ENCODE measurements at regions not wholly inside any gene's neighbourhood (a gene's known extent, or its start where the extent isn't known, plus 50 kb on each side); places are given as distances from the start of the nearest gene placed in this dataset.
A peak's percentile ranks its signal among the peaks of the same experiment; 100 is the strongest.

GRCh38 chr9:134234001-134234660 is 69.8 kb upstream of the RNU6ATAC start:
- DNase-seq (ENCODE audit: extremely low read depth in 1 of 4, low spot score in 3 of 4) (no peak), FAIRE-seq (no peak), ATAC-seq (peak; percentile 51)
- Histone ChIP-seq H3K9me1 (ENCODE audit: control insufficient read depth, insufficient read depth, low read length) (peaks cover 7% of the 10 kb centered on the region), H3K9ac (ENCODE audit: insufficient read depth in 1 of 2, low read depth in 2 of 2, low read length in 2 of 2) (no peak overlapping the region), H3K4me3 (no peak overlapping the region), H3K4me1 (replicated peaks in 1 of 2; ENCODE audit: control insufficient read depth in 2 of 2, insufficient read depth in 2 of 2, low read length in 2 of 2) (peaks cover 0 to 19% of the 10 kb centered on the region in 2 experiments; a peak in 2 of 5 replicates), H3K4me2 (ENCODE audit: insufficient read depth, low read length) (no peak overlapping the region), H3K36me3 (ENCODE audit: control insufficient read depth, insufficient read depth, low read length) (no peaks in the 10 kb centered on the region), H3K27me3 (ENCODE audit: control insufficient read depth in 2 of 2, insufficient read depth in 2 of 2, low read length in 2 of 2) (peaks cover 11 to 59% of the 10 kb centered on the region in 2 experiments), H3K9me3 (replicated peaks; ENCODE audit: control insufficient read depth, insufficient read depth, low read depth, low read length) (no peaks in the 10 kb centered on the region), H3K27ac (ENCODE audit: extremely low read depth, low read depth, low read length) (no peak overlapping the region), H2AFZ (ENCODE audit: low read depth, low read length) (no peak overlapping the region), H4K20me1 (replicated peaks; ENCODE audit: control insufficient read depth, insufficient read depth, low read length) (peaks cover 9% of the 10 kb centered on the region; the same call in 1 of the 2 replicates), H3K79me2 (ENCODE audit: control insufficient read depth, insufficient read depth, low read length) (no peaks in the 10 kb centered on the region)
- POLR2A ChIA-PET: interaction anchor here (0.6 kb wide), 1 partner anchor 847 kb away, joined by 3 read pairs; no protein-coding TSS in a partner anchor
- no TSS peak for BruUV-seq (replicated peaks)
- no peak for TF ChIP-seq MBD1 (CRISPR knock-in tag; IDR thresholded peaks at IDR 0.05)
- no peak for TF ChIP-seq HDAC6 (IDR thresholded peaks at IDR 0.05; ENCODE audit: low read depth, low read length)
- intact Hi-C loops (cut with micrococcal nuclease): no loop called here
- 8% methylated on average over 18 of the region's 21 CpGs for WGBS (ENCODE audit: insufficient coverage, low coverage, missing lambda C conversion rate)
- in situ Hi-C loops (cut with MboI): no loop called here
- CTCF ChIA-PET (ENCODE audit: low intra/inter-chr PET ratio): no interaction called here
